Loucy (cell line): ENCODE measurements at regions not wholly inside any gene's neighbourhood (a gene's known extent, or its start where the extent isn't known, plus 50 kb on each side); places are given as distances from the start of the nearest gene placed in this dataset.

ENCODE experiments used
- H2AFZ ChIP-seq: fragments of 200-600 bp; sonication (generic); 2 replicates; pipeline ENCODE4 v1.6.0; 2016; ENCODE audit warnings: antibody characterized with exemption, mild to moderate bottlenecking, low read length, moderate library complexity
- H3F3A ChIP-seq: fragments of 200-600 bp; 2 replicates; pipeline ENCODE4 v1.6.0; 2016; ENCODE audit warnings: antibody characterized with exemption, low read depth, mild to moderate bottlenecking
- H3K27me3 ChIP-seq: fragments of 200-600 bp; sonication (generic); 2 replicates; pipeline ENCODE4 v1.6.1; 2014; ENCODE audit warnings: low read length, mild to moderate bottlenecking; ENCODE audit not compliant: insufficient read depth, poor library complexity, severe bottlenecking
- H3K36me3 ChIP-seq: fragments of 200-600 bp; sonication (generic); 2 replicates; pipeline ENCODE4 v1.6.1; 2016; ENCODE audit warnings: low read length; ENCODE audit not compliant: insufficient read depth
- H3K4me1 ChIP-seq: fragments of 200-600 bp; sonication (generic); 2 replicates; pipeline ENCODE4 v1.5.1; 2014; ENCODE audit warnings: low read length, mild to moderate bottlenecking; ENCODE audit not compliant: insufficient read depth, poor library complexity, severe bottlenecking
- H3K4me2 ChIP-seq: fragments of 200-600 bp; sonication (generic); 2 replicates; pipeline ENCODE4 v1.6.0; 2014; ENCODE audit warnings: antibody characterized with exemption, low read length, low read depth, mild to moderate bottlenecking; ENCODE audit not compliant: poor library complexity, severe bottlenecking
- H3K4me3 ChIP-seq: fragments of 200-600 bp; sonication (generic); 2 replicates; pipeline ENCODE4 v1.5.1; 2014; ENCODE audit warnings: low read length, mild to moderate bottlenecking, mixed read lengths; ENCODE audit not compliant: poor library complexity, severe bottlenecking
- H3K79me2 ChIP-seq: fragments of 200-600 bp; sonication (generic); 2 replicates; pipeline ENCODE4 v1.6.1; 2014; ENCODE audit warnings: low read length; ENCODE audit not compliant: insufficient read depth
- H3K9ac ChIP-seq: fragments of 200-600 bp; sonication (generic); 2 replicates; pipeline ENCODE4 v1.6.0; 2014; ENCODE audit warnings: mild to moderate bottlenecking, low read depth, low read length, moderate library complexity; ENCODE audit not compliant: poor library complexity, severe bottlenecking
- H3K9me2 ChIP-seq: fragments of 200-600 bp; sonication (generic); replicated peaks from 2 replicates; pipeline ENCODE4 v1.6.1; 2016; ENCODE audit warnings: low read depth, low read length, mixed read lengths
- H3K9me3 ChIP-seq: fragments of 200-600 bp; sonication (generic); 2 replicates; pipeline ENCODE4 v1.6.1; 2014; ENCODE audit warnings: mild to moderate bottlenecking, antibody characterized with exemption, low read length, low read depth; ENCODE audit not compliant: insufficient read depth
- H4K20me1 ChIP-seq: fragments of 200-600 bp; sonication (generic); 2 replicates; pipeline ENCODE4 v1.6.0; 2014; ENCODE audit warnings: antibody characterized with exemption, low read length, mild to moderate bottlenecking; ENCODE audit not compliant: insufficient read depth, poor library complexity, severe bottlenecking
- EZH2phosphoT487 ChIP-seq: fragments of 200-600 bp; IDR thresholded peaks from 2 replicates; pipeline ENCODE4 v1.6.1; 2018; ENCODE audit warnings: antibody characterized with exemption, mild to moderate bottlenecking, moderate library complexity, borderline replicate concordance
- TF ChIP-seq, protein P1 (sequence below): fragments of 200-600 bp; sonication (generic); conservative IDR thresholded peaks from 2 replicates; pipeline ENCODE4 v1.5.1; 2014; ENCODE audit warnings: mild to moderate bottlenecking, antibody characterized with exemption, low read length

DNA sequence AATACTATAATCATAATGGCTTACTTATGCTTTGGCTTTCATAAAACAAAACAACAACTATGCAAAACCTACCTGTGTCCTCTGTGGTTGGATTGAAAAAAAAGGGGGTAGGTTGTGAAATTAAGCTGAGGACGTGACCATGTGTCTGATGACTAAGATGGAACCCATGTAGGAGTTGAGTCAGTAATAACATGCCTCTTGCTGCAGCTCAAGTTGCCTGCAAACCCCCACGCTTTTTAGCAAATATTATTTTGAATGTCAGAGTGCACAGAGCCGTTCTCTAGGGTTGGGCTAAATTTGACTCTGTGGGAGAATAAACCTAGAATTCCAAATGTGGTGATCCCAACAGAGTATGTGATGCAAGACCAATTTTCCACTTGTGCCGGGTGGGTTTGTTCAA, 209.3 kb downstream of the KCNRG start:
- Histone ChIP-seq H3K79me2 (peaks cover 85% of the 10 kb centered on the region), H3K4me1 (peaks cover 25% of the 10 kb centered on the region), H3K9ac (no peak overlapping the region), H4K20me1 (peaks cover 6% of the 10 kb centered on the region), H3K36me3 (peaks cover 6% of the 10 kb centered on the region; the same call in 1 of the 2 replicates), H2AFZ (no peak overlapping the region), H3K27me3 (no peaks in the 10 kb centered on the region), H3K4me3 (no peak overlapping the region), H3K4me2 (no peak overlapping the region), H3K9me2 (no peaks in the 10 kb centered on the region), H3K9me3 (no peaks in the 10 kb centered on the region), H3F3A (no peaks in the 10 kb centered on the region)
- no peak for TF ChIP-seq EZH2phosphoT487
- TF ChIP-seq, protein P1, sequence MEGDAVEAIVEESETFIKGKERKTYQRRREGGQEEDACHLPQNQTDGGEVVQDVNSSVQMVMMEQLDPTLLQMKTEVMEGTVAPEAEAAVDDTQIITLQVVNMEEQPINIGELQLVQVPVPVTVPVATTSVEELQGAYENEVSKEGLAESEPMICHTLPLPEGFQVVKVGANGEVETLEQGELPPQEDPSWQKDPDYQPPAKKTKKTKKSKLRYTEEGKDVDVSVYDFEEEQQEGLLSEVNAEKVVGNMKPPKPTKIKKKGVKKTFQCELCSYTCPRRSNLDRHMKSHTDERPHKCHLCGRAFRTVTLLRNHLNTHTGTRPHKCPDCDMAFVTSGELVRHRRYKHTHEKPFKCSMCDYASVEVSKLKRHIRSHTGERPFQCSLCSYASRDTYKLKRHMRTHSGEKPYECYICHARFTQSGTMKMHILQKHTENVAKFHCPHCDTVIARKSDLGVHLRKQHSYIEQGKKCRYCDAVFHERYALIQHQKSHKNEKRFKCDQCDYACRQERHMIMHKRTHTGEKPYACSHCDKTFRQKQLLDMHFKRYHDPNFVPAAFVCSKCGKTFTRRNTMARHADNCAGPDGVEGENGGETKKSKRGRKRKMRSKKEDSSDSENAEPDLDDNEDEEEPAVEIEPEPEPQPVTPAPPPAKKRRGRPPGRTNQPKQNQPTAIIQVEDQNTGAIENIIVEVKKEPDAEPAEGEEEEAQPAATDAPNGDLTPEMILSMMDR, result no peak

DNA sequence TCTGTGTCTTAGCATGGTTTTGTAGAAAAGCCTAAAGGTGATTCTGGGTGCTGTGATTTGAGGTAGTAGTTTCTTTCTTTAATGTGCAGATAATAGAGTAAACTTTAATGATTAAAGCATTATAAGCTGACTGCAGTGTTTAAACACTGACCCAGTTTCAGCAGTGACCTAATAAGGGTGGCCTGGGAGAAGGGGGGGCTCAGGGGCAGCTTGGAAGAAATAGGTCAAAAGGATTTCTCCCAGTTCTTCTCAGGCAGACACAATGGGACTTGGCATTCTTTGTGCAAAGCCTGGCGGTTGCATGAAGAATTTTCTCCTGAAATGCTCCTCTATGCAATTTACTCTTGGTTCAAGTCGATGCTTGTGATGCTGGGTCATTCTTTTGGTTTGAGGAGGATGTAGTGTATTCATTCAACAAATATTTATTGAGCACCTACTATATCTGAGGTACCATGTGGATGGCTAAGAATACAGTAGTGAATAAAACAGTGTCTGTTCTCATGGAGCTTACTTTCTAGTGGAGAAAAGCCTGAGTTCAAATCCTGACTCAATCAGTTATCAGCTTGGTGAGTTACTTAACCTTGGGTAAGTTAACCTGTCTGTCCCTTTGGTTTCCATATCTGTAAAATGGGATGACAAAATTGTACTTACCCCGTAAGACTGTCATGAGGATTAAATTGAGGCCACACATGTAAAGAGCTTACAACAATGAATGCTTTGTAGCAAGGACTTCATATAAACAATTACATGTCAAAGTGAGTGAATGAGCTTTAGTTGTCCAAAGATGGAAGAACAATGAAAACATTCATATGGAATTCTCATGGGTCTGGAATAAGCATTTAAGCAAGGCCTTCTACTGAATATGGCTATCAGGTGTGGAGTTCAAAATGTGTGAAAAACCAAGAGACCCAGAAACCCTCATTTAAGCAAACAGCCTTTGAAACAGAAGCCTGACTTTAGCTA, 210.2 kb downstream of the KCNRG start:
- no peak overlapping the region for H3K9ac ChIP-seq
- H3K4me1 ChIP-seq, result peaks cover 34% of the 10 kb centered on the region
- H3K79me2 ChIP-seq, result peaks cover 76% of the 10 kb centered on the region; the same call in 1 of the 2 replicates
- no peaks in the 10 kb centered on the region for H3K36me3 ChIP-seq
- no peak overlapping the region for H3K4me3 ChIP-seq
- peaks cover 7% of the 10 kb centered on the region for H4K20me1 ChIP-seq
- no peak overlapping the region for H2AFZ ChIP-seq
- H3K9me2 ChIP-seq, result no peaks in the 10 kb centered on the region
- no peaks in the 10 kb centered on the region for H3F3A ChIP-seq
- H3K27me3 ChIP-seq, result no peaks in the 10 kb centered on the region
- H3K9me3 ChIP-seq, result no peaks in the 10 kb centered on the region
- H3K4me2 ChIP-seq, result no peak overlapping the region
- TF ChIP-seq EZH2phosphoT487, result no peak
- TF ChIP-seq, protein P1, result no peak

DNA sequence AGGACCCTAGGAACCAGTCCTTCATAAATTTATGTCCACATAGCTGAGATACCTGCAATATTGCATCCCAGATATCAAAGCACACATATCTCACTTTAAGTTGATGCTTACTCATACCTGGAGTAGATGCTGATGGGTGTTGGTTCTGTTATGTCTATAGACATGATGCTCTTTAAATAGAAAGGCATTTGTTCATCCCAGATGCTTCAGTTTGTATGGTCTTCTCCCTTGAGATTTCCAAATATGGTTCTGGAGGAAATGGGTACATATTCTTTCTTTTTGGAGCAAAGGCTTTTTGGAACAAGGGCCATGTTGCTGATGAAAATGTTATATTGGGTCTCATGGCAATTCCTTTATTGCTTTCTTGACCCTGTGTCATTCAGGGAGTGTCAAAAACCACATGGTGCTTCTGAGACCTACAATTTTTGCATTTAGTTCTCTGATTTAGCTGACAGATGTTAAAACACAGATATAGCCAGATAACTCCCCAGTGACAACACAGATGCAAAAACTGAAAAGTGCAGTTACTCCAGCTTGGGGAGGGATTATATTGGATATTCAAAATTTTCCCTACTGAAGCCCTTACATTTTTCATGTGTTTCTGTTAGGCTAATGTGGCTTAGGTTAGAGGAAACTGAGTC, 211.4 kb downstream of the KCNRG start:
- no peaks in the 10 kb centered on the region for H3K27me3 ChIP-seq
- no peaks in the 10 kb centered on the region for H3K9me3 ChIP-seq
- no peaks in the 10 kb centered on the region for H3K36me3 ChIP-seq
- peaks cover 75% of the 10 kb centered on the region for H3K79me2 ChIP-seq
- no peak for TF ChIP-seq EZH2phosphoT487
- TF ChIP-seq, protein P1, result no peak
- H3K4me3 ChIP-seq, result no peak overlapping the region
- H2AFZ ChIP-seq, result no peak overlapping the region
- no peak overlapping the region for H3K4me2 ChIP-seq
- no peak overlapping the region for H3K9ac ChIP-seq
- peaks cover 38% of the 10 kb centered on the region for H3K4me1 ChIP-seq
- no peaks in the 10 kb centered on the region for H3K9me2 ChIP-seq
- H3F3A ChIP-seq, result no peaks in the 10 kb centered on the region
- peaks cover 14% of the 10 kb centered on the region for H4K20me1 ChIP-seq
